ENCODE measurements at regions not wholly inside any gene's neighbourhood (a gene's known extent, or its start where the extent isn't known, plus 50 kb on each side); places are given as distances from the start of the nearest gene placed in this dataset.

- DNase-seq (ENCODE audit: low read depth in 2 of 2), result no peak
Observed at GRCh38 chr9:21668516-21668915, 133.9 kb upstream of the MTAP start.

- no peak for DNase-seq (ENCODE audit: low read depth in 2 of 2)
Observed at GRCh38 chr9:21669701-21670100, 132.7 kb upstream of the MTAP start.

DNA sequence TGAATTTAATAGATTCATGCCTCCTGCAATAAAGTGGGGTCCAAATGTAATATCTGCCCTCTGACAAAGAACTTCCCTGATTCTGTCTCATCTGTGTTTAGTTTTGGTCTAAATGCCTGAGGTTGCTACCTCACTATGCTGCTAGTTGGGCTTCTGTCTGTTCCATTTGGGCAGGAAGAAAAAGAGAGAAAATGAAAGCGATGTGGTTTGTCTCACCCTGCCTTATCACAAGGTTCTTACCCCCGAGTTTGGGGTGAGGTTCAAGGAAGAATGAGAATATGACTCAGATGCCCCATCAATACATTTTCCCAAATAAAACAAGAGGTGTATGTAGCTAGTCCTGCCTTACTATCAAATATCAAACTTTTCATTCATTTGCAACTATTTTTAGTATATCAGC lies 132.1 kb upstream of the MTAP start:
- no peak for DNase-seq (ENCODE audit: low read depth in 2 of 2)

DNA sequence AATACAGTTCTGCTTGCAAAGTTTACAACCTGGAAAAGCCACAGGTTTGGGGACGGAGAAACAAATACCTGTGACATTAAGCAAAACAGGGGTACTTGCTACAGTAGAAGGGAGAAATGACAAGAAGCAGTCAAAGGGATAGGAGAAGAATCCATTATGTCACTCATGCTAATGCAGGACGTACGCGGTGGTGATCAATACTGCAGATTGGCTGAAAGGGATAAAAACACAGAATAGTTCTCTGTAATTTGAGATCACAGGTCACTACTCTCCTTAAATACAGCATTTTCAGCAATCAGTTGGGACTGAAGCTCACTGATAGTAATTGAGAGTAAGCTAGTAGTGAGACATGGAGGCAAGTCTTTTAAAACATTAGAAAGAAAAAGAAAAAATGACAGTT lies 130.3 kb upstream of the MTAP start:
- no peak for DNase-seq (ENCODE audit: low read depth in 2 of 2)

- peak in 1 of 2 experiments; percentile 64 for DNase-seq (ENCODE audit: low read depth in 2 of 2)
Observed at GRCh38 chr9:21672761-21673160, 129.7 kb upstream of the MTAP start.

DNA sequence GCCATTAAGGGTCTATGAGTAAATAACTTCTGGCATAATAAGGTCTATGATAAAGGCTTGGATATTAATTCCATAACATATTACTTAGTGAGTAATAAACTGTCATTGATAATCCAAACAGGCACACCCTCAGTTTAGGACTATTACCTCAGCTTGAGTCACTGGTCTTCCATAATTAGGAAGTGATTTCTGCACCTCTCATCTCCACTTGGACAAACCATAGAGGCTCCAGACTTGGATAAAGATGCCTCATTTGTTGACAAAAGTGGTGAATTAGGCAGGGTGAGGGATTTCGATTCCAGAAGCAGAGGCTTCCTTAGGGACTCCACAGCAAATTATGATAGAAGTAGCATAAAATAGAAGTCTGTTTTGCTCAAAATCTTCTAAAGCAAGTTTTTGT lies 127.5 kb upstream of the MTAP start:
- DNase-seq (ENCODE audit: low read depth in 2 of 2), result no peak

DNA sequence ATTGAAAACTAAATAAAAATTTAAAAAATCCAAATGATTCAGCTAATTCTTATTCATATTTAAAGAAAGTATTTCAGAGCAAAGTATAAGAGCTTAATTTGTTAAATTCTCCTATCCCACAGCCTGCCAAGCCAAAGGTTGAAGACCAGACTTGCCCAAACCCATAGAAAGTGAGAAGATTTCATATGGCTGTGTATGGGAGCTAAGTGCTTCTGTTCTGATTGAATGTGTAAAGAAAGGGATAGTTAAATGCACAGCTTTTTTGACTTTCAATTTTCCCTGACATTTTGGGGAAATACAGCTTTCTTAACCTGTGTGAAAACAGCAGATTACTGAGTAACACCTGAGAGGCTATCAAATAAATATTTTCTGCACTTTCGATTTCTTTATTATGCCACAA lies 125.0 kb upstream of the MTAP start:
- no peak for DNase-seq (ENCODE audit: low read depth in 2 of 2)

- no peak for DNase-seq (ENCODE audit: low read depth in 2 of 2)
Observed at GRCh38 chr9:21677834-21678233, 124.6 kb upstream of the MTAP start.

DNA sequence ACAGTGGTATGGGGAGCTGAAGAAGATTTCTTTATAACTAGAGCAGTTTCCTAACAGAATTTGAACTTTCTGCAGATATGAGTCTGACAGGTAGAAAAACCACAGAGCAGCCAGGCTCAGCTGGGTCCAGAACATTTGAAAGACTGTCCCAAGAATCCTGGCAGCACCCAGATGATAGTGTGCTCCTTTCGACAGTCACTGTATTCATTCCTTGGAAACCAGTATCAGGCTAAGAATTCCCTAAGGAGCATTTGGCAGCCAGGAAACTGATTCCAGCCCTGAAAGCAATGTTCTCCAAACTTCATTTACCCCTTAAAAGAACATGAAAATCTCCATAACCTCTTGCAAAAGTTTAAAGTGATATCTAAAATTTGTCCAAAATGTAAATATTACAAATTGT lies 123.0 kb upstream of the MTAP start:
- DNase-seq (ENCODE audit: low read depth in 2 of 2), result no peak

- DNase-seq (ENCODE audit: low read depth in 2 of 2), result no peak
Observed at GRCh38 chr9:21680590-21680989, 121.8 kb upstream of the MTAP start.

DNA sequence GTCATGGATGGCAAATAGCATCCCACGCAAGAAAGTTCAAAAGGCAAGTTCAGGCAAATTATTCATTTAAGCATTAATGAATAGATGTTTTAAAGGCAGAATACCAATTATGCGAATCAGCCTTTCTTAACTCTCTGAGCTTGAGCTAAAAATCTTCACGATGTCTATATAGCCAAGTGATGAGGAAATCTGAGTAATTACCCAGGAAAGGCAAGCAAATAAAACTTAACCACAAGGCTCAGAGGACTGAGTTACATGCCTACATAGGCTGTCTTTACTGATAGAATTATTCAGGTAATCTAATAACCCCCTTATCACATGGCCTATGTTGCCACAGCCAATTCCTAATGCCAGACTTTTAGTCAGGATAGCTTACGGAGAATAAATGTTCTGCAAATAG lies 120.8 kb upstream of the MTAP start:
- peak; percentile 92 for DNase-seq (ENCODE audit: low read depth in 2 of 2)

DNA sequence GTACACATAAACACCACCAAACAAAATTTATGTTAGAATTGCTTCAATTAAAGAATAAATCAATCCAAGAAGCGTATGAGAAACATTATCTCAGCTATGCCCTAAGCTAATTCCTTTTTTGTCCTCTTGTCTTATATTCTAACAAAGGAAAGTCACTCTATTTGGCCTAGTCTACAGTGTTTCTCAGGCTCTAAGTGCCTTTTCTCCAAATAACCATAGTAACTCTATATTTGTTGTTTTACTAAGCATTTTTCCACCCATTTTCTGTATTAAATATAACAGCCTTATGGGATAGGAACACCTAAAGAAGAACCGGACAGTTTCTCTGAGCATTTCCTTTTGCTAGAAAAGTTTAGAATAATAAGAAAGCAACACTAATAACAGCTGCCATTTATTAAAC lies 120.1 kb upstream of the MTAP start:
- DNase-seq (ENCODE audit: low read depth in 2 of 2), result no peak

DNA sequence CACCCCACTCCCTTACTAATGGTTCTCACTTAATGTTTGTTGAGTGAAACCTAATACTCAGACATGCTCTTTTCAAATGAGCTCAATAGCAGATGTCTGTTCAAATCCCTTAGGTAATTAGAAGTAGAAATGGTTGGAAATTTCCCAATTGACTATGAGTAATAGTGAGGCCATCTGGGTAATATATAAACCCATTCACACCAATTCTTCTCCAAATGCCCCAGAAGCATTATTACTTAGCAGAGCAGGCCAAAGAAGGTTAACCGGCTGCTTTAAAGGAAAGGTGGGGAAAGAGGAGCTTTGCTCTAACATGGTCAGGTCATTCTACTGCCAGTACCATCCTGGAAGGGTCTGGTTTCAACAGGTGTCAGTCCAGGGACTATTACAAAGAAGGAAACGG lies 119.5 kb upstream of the MTAP start:
- peak; percentile 82 to 85 for DNase-seq (ENCODE audit: low read depth in 2 of 2)

DNA sequence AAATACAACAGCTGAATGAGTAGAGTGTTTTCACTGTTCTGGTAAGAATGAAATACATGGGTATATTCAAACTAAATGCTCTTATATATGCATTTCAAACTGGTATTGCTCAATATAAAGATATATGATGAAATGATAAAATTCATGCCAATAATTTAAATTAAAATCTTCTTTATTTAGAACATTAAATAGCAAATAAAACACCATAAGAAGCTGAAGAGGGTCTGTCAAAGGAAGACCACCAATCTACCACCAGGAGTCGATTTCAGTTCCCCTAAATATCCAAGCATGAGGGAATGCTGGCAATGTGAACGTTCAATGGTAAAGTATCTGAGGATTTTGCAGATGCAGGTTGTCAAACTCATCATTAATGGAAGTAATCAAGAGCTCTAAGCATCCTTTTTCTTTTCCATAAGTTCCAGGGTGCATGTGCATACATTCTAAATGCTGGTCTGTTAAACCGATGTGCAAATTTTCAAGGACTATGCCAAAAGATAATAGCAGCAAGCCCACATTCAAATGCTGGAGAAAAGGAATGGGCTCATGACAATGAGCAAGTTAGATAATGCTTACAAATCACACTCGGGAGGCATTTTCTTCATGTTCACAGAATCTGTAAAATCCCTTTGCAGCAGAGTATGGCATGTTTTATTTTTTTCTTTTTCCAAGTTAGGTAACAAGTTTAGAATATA lies 118.8 kb upstream of the MTAP start:
- no peak for DNase-seq (ENCODE audit: low read depth in 2 of 2)

GRCh38 chr9:21684231-21684630 lies 118.2 kb upstream of the MTAP start:
- no peak for DNase-seq (ENCODE audit: low read depth in 2 of 2)

DNA sequence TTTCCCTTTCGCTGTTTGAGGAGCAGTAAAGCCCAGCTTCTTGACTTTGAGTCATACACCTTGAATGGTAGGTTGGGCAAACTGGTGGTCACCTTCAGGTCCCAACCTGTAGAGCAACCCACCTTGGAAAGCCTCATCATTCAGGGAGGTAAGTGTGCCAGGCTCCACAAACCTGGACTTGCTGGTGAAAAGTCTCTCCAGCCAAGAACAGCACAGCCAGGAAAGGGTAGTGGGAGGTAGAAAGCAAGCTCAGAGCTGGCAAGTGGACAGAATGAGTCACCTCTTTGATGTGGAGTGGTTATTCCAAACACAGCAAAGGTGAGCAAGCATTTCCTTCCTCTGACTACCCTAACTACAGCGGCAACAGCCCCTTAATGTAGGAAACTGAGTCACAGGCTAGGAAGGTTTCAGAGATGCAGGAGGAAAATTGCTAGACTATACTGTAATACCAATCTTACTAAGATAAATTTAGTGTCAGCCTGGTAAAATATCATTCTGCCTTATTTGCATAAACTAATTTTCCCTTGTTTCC lies 117.5 kb upstream of the MTAP start:
- no peak for DNase-seq (ENCODE audit: low read depth in 2 of 2)

DNA sequence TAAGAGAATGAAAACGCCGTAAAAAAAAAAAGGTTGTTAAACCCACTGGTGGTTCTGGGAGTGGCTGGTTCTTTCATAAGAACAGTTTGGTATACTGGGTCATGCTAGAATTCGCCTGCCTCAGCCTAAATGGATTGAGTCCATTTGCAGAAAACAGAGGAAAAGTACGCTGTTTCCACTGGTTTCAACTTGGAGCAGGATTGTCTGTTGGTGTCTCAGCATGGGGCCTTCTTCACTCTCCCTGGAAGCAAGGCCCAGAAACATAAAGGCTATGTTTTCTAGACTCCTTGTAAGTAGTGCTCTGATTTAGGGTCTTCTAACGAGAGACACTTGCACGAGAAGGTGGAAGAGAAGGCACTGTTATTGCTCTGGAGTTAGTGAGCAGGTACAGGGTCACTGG lies 116.9 kb upstream of the MTAP start:
- no peak for DNase-seq (ENCODE audit: low read depth in 2 of 2)

GRCh38 chr9:21686738-21687137 lies 115.7 kb upstream of the MTAP start:
- no peak for DNase-seq (ENCODE audit: low read depth in 2 of 2)

GRCh38 chr9:21687351-21687750 lies 115.1 kb upstream of the MTAP start:
- no peak for DNase-seq (ENCODE audit: low read depth in 2 of 2)

- DNase-seq (ENCODE audit: low read depth in 2 of 2), result peak in 1 of 2 experiments; percentile 70
Observed at GRCh38 chr9:21688108-21689102, 114.0 kb upstream of the MTAP start.

DNA sequence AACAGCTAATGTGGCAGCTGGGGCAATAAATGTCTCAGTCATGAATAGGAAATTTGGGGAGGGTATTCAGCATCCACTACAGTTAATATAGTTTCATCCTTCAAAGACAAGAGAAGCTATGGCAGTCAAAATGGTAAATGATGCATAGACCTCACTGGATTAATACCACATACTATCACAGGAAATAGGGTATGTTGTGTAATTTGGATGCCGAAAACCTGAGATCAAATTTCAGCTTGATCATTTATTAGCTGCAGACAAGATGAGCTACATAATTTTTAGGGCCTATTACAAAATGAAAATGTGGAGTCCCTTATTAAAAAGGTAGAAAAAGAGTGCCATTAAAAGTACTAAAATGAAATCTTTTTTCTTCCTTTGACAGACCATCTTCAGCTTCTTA lies 112.6 kb upstream of the MTAP start:
- peak in 1 of 2 experiments; percentile 65 for DNase-seq (ENCODE audit: low read depth in 2 of 2)

DNA sequence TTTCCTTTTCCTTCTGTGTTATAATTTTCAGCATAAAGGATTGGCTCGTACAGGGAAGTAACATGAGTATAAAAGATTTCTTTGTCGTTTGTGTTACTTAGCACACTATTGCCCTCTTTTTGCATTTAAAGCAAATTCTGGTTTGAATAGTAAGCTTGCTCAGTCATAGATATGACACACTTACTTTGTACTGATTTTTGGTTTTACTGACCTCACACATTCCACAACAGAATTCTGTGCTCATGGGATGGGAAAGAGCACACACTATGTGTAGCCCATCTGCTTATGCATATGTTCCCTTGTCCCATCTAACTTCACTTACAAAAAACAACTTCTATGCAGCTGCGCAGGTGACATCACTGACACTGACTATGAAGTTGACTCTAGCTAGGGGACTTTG lies 111.9 kb upstream of the MTAP start:
- no peak for DNase-seq (ENCODE audit: low read depth in 2 of 2)

- DNase-seq (ENCODE audit: low read depth in 2 of 2), result no peak
Observed at GRCh38 chr9:21692390-21692789, 110.0 kb upstream of the MTAP start.

All from fibroblast of skin of left quadriceps (primary cell).